HEK293 (cell line): ENCODE measurements at regions not wholly inside any gene's neighbourhood (a gene's known extent, or its start where the extent isn't known, plus 50 kb on each side); places are given as distances from the start of the nearest gene placed in this dataset.

Experiments
- CTCF ChIP-seq: fragments of 450-650 bp; formaldehyde crosslinking; IDR thresholded peaks from 2 replicates; pipeline ENCODE4 v1.5.1; 2016; ENCODE audit warnings: missing biosample characterization, missing genetic modification characterization
- GLIS1 ChIP-seq: fragments of 450-650 bp; formaldehyde crosslinking; IDR thresholded peaks from 2 replicates; pipeline ENCODE4 v1.5.1; 2016; ENCODE audit warnings: missing biosample characterization, missing genetic modification characterization
- ZNF624 ChIP-seq: fragments of 450-650 bp; formaldehyde crosslinking; IDR thresholded peaks from 2 replicates; pipeline ENCODE4 v1.5.1; 2017; ENCODE audit warnings: missing biosample characterization, missing genetic modification characterization
- ZSCAN18 ChIP-seq: fragments of 450-650 bp; formaldehyde crosslinking; IDR thresholded peaks from 2 replicates; pipeline ENCODE4 v1.5.1; 2016; ENCODE audit warnings: missing biosample characterization, missing genetic modification characterization

- no peak for TF ChIP-seq ZSCAN18 (tag by site-specific recombination)
- no peak for TF ChIP-seq CTCF (tag by site-specific recombination)
- no peak for TF ChIP-seq GLIS1
- no peak for TF ChIP-seq ZNF624 (tag by site-specific recombination)
Observed at GRCh38 chr21:32887026-32887425, 115.5 kb upstream of the PAXBP1 start.
